ENCODE measurements at regions not wholly inside any gene's neighbourhood (a gene's known extent, or its start where the extent isn't known, plus 50 kb on each side); places are given as distances from the start of the nearest gene placed in this dataset.
"Not testable (repeated sequence)": the region's sequence is repeated elsewhere in the genome, so short reads cannot be mapped to it uniquely, and the experiment has no call there.

DNA sequence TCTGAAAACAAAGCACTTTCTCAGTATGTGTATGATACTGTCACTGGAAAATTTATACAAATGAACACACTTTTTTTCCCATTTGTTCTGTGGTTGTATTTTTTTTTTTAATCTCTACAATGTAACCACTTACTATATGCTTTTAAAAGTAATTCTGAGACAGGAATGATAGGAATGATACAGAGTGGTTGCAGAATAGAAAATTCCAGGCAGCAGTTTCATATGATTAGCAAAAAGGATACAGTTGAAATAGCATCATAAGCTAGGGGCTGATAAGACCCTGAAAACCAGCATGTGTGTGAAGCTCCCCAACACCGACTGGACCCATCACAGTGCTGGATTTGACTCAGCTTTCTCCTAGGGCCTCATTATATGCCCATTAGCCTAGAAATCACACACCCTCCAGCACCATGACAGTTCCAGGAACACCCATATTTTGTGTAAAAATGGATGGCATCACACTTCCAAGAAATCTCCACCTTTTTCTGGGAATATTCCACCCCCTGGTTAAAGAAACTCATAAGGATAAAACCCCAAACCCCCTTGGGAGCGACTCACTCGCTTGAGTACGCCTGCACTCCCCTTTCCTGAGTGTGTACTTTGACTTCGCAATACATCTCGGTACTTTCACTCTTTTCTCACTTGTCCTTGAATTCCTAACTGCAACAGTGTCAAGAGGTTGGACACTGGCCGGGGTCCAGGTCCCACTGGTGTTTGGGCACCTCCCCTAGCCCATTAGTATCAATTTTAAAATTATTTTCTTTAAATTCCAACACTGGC, 77.4 kb upstream of the AGA start:
- H3K9me3 ChIP-seq, result peaks cover 0 to 19% (median 14%) of the 10 kb centered on the region in 8 donors
- H3K4me1 ChIP-seq, result no peaks in the 10 kb centered on the region
- no peak for DNase-seq
- H3K4me3 ChIP-seq, result no peak overlapping the region
- TF ChIP-seq POLR2A (IDR thresholded peaks at IDR 0.05), result no peak
- no peak for TF ChIP-seq POLR2AphosphoS5 (IDR thresholded peaks at IDR 0.05)
- no peak for TF ChIP-seq CTCF (IDR thresholded peaks at IDR 0.05 in 8 of 11, conservative IDR thresholded peaks at IDR 0.05 in 3 of 11)
- no peaks in the 10 kb centered on the region for H3K27me3 ChIP-seq (replicated peaks in 1 of 7)
- 83 to 91% (median 85%) methylated on average over 7 of the region's 7 CpGs for WGBS, 5 donors
- H3K36me3 ChIP-seq, result no peaks in the 10 kb centered on the region
- intact Hi-C loops (cut with DNase I; ENCODE audit: low total_unique reads), result no loop called here
- H3K27ac ChIP-seq, result no peak overlapping the region

- Histone ChIP-seq H3K4me1 (no peaks in the 10 kb centered on the region), H3K27me3 (replicated peaks in 1 of 7) (no peaks in the 10 kb centered on the region), H3K27ac (no peak overlapping the region), H3K4me3 (no peak overlapping the region), H3K36me3 (no peaks in the 10 kb centered on the region), H3K9me3 (no peaks in the 10 kb centered on the region)
- TF ChIP-seq POLR2AphosphoS5 (IDR thresholded peaks at IDR 0.05) (no peak), POLR2A (IDR thresholded peaks at IDR 0.05) (no peak), CTCF (IDR thresholded peaks at IDR 0.05 in 8 of 11, conservative IDR thresholded peaks at IDR 0.05 in 3 of 11) (no peak)
- DNase-seq, result no peak
- intact Hi-C loops (cut with DNase I; ENCODE audit: low total_unique reads), result no loop called here
- WGBS, 5 donors, result 76 to 91% (median 88%) methylated on average over 5 of the region's 5 CpGs
These were observed 86.4 kb upstream of the AGA start for GRCh38 chr4:177528620-177529019.

DNA sequence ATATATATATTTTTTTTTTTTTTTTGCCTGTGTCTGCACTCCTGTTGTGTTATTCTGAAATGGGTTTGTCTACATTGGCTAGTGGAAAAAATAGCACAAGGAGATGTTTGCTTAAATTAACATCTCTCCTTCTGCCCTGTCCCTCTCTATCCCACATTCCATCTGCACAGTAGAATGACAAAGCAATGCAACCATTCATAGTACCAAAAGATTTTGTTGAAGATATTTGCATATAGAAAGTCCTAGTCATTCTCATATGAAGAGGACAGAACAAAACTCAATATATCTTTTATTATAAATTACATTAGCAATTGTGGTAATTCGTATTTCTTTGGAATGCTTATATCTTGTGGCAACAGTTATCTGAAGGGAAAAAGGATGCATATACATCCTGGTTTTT, 88.3 kb upstream of the AGA start:
- H3K36me3 ChIP-seq, result no peaks in the 10 kb centered on the region
- no peak overlapping the region for H3K27ac ChIP-seq
- H3K4me1 ChIP-seq, result no peaks in the 10 kb centered on the region
- no peaks in the 10 kb centered on the region for H3K27me3 ChIP-seq (replicated peaks in 1 of 7)
- intact Hi-C loops (cut with DNase I; ENCODE audit: low total_unique reads), result no loop called here
- no peak overlapping the region for H3K4me3 ChIP-seq
- 91 to 98% (median 92%) methylated on average over 1 of the region's 1 CpG for WGBS, 5 donors
- H3K9me3 ChIP-seq, result no peaks in the 10 kb centered on the region
- TF ChIP-seq POLR2A (IDR thresholded peaks at IDR 0.05) (no peak), POLR2AphosphoS5 (IDR thresholded peaks at IDR 0.05) (no peak), CTCF (IDR thresholded peaks at IDR 0.05 in 8 of 11, conservative IDR thresholded peaks at IDR 0.05 in 3 of 11) (no peak)
- DNase-seq, result no peak

- no peaks in the 10 kb centered on the region for H3K4me1 ChIP-seq
- TF ChIP-seq CTCF (IDR thresholded peaks at IDR 0.05 in 8 of 11, conservative IDR thresholded peaks at IDR 0.05 in 3 of 11), result no peak
- TF ChIP-seq POLR2A (IDR thresholded peaks at IDR 0.05), result no peak
- no peak for TF ChIP-seq POLR2AphosphoS5 (IDR thresholded peaks at IDR 0.05)
- H3K27ac ChIP-seq, result no peak overlapping the region
- H3K36me3 ChIP-seq, result no peaks in the 10 kb centered on the region
- WGBS, 5 donors, result 73 to 93% (median 81%) methylated on average over 2 of the region's 2 CpGs
- no peaks in the 10 kb centered on the region for H3K27me3 ChIP-seq (replicated peaks in 1 of 7)
- peaks cover 0 to 4% (median 0%) of the 10 kb centered on the region in 8 donors for H3K9me3 ChIP-seq
- H3K4me3 ChIP-seq, result no peak overlapping the region
- intact Hi-C loops (cut with DNase I; ENCODE audit: low total_unique reads), result no loop called here
- no peak for DNase-seq
These were observed 90.1 kb upstream of the AGA start for GRCh38 chr4:177532358-177532757.

GRCh38 chr4:177534841-177535240, 92.6 kb upstream of the AGA start:
- H3K27ac ChIP-seq; DNase-seq; H3K27me3 ChIP-seq (replicated peaks in 1 of 7); H3K36me3 ChIP-seq; H3K4me1 ChIP-seq; H3K4me3 ChIP-seq; H3K9me3 ChIP-seq; intact Hi-C loops (cut with DNase I; ENCODE audit: low total_unique reads): not testable (repeated sequence)
- 58 to 84% (median 75%) methylated on average over 3 of the region's 3 CpGs for WGBS, 5 donors
